BLaER1 treated with 17β-estradiol and CSF1 and Interleukin-3, amounts not matched to agents 10 nM and 100 nM (cell line): ENCODE measurements at regions not wholly inside any gene's neighbourhood (a gene's known extent, or its start where the extent isn't known, plus 50 kb on each side); places are given as distances from the start of the nearest gene placed in this dataset.

Experiments
- H3K27ac ChIP-seq, 11 experiments: shearing (Covaris generic); formaldehyde crosslinking; 2 replicates each; pipeline ENCODE4 v1.8.1; 2022
- H3K27me3 ChIP-seq, 11 experiments: shearing (Covaris generic); formaldehyde crosslinking; 2 replicates each; pipeline ENCODE4 v1.8.1; 2022
- H3K36me3 ChIP-seq, 11 experiments: shearing (Covaris generic); formaldehyde crosslinking; 2 replicates each; pipeline ENCODE4 v1.8.1; 2022
- H3K4me1 ChIP-seq, 10 experiments: shearing (Covaris generic); formaldehyde crosslinking; 2 replicates each; pipeline ENCODE4 v1.8.1; 2022
- H3K4me2 ChIP-seq, 11 experiments: shearing (Covaris generic); formaldehyde crosslinking; 2 replicates each; pipeline ENCODE4 v1.8.1; 2022
- H3K4me3 ChIP-seq, 10 experiments: shearing (Covaris generic); formaldehyde crosslinking; 2 replicates each; pipeline ENCODE4 v1.8.1; 2022
- H3K9ac ChIP-seq, 11 experiments: shearing (Covaris generic); formaldehyde crosslinking; 2 replicates each; pipeline ENCODE4 v1.8.1; 2022
- H3K9me3 ChIP-seq, 11 experiments: shearing (Covaris generic); formaldehyde crosslinking; replicated peaks in 1 of 11; 2 replicates each; pipeline ENCODE4 v1.8.1; 2022
- H4K20me1 ChIP-seq, 11 experiments: shearing (Covaris generic); formaldehyde crosslinking; 2 replicates each; pipeline ENCODE4 v1.8.1; 2022
- Cebpa-rat ChIP-seq, 11 experiments: shearing (Covaris generic); IDR thresholded peaks; 2 replicates each; pipeline ENCODE4 v1.8.1; 2022

- TF ChIP-seq Cebpa-rat (IDR thresholded peaks at IDR 0.05): no peak
- H3K9me3 ChIP-seq: peaks cover 0 to 26% (median 8%) of the 10 kb centered on the region in 11 experiments; a peak in 12 of 22 replicates
- no peak overlapping the region for H3K27ac ChIP-seq
- peaks cover 4 to 28% (median 16%) of the 10 kb centered on the region in 10 experiments; a peak in 17 of 20 replicates for H3K4me1 ChIP-seq
- no peak overlapping the region for H3K4me2 ChIP-seq
- H4K20me1 ChIP-seq: no peaks in the 10 kb centered on the region
- H3K27me3 ChIP-seq: no peaks in the 10 kb centered on the region
- no peaks in the 10 kb centered on the region for H3K36me3 ChIP-seq
- no peak overlapping the region for H3K9ac ChIP-seq
- H3K4me3 ChIP-seq: no peak overlapping the region
Observed at GRCh38 chr5:62686692-62687091, 108.1 kb downstream of the LRRC70 start.

DNA sequence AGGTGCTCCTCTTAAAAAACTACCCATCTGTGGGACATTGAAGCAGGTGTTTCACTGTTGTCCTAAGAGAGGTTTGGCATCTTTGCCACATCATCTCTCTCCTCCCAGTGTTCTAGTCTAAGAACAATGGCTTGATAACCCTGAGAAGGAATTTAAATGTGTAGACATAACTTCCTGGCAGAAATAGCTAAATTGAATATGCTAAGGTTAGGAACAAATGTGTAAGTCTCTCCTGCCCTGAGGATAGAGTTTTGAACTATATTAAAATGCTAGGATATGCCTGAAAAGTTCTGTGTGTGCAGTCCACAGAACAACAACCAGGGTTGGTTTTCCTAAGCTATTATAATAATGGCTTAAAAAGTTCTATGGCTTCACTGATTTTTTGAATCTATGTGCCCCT, 106.6 kb downstream of the LRRC70 start:
- no peak overlapping the region for H3K27ac ChIP-seq
- H3K9ac ChIP-seq: no peak overlapping the region
- H3K27me3 ChIP-seq: no peaks in the 10 kb centered on the region
- no peaks in the 10 kb centered on the region for H4K20me1 ChIP-seq
- peaks cover 3 to 14% (median 9%) of the 10 kb centered on the region in 10 experiments; a peak in 17 of 20 replicates for H3K4me1 ChIP-seq
- H3K4me2 ChIP-seq: no peak overlapping the region
- no peak for TF ChIP-seq Cebpa-rat (IDR thresholded peaks at IDR 0.05)
- no peak overlapping the region for H3K4me3 ChIP-seq
- H3K9me3 ChIP-seq: peaks cover 0 to 16% (median 8%) of the 10 kb centered on the region in 11 experiments; a peak in 11 of 22 replicates
- no peaks in the 10 kb centered on the region for H3K36me3 ChIP-seq

- Histone ChIP-seq H3K27ac (no peak overlapping the region), H3K36me3 (no peaks in the 10 kb centered on the region), H3K4me2 (no peak overlapping the region), H3K9me3 (peaks cover under 1 to 19% (median 12%) of the 10 kb centered on the region in 11 experiments; a peak in 19 of 22 replicates), H3K4me1 (peaks cover 0 to 4% (median under 1%) of the 10 kb centered on the region in 10 experiments; a peak in 8 of 20 replicates), H4K20me1 (no peaks in the 10 kb centered on the region), H3K27me3 (no peaks in the 10 kb centered on the region), H3K4me3 (no peak overlapping the region), H3K9ac (no peak overlapping the region)
- TF ChIP-seq Cebpa-rat (IDR thresholded peaks at IDR 0.05): no peak
Observed at GRCh38 chr5:62684310-62684709, 105.7 kb downstream of the LRRC70 start.

GRCh38 chr5:62682059-62682458, 103.4 kb downstream of the LRRC70 start:
- Histone ChIP-seq H3K4me1 (no peaks in the 10 kb centered on the region), H3K27ac (no peak overlapping the region), H3K4me3 (no peak overlapping the region), H3K36me3 (no peaks in the 10 kb centered on the region), H3K9ac (no peak overlapping the region), H4K20me1 (no peaks in the 10 kb centered on the region), H3K9me3 (peaks cover 18 to 35% (median 29%) of the 10 kb centered on the region in 11 experiments), H3K4me2 (no peak overlapping the region), H3K27me3 (no peaks in the 10 kb centered on the region)
- no peak for TF ChIP-seq Cebpa-rat (IDR thresholded peaks at IDR 0.05)

DNA sequence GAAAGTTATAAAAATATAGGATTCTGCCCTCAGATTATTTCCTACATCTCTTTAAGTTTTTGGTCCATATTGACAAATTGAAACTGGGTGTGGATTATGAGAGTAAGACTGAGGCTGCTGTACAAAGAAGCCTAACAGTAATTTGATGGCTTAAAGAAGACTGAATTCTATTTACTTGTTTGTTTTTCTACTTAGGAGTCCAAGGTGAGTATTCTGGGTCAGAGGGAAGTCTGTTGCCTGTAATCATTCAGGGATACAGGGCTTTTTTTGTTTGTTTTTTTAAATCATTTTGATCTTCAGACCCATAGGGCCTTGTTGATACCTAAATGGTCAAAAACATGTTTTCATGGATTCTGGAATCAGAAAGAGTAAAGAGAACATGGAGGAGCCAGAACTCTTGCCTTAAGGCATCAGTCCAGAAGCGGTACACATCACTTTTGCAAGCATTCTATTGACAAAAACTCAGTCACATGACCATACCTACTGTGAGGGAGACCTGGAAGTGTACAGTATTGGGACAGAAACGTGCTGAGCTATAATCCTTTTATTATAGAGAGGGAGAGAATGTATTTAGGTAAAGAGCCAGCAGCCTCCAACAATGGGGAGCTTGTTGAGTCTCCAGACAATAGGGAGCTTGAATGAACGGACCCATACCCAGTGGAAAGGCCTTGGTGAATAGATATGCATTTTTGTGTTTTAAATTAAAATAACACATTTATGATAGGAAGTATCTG, 102.7 kb downstream of the LRRC70 start:
- no peak overlapping the region for H3K4me2 ChIP-seq

DNA sequence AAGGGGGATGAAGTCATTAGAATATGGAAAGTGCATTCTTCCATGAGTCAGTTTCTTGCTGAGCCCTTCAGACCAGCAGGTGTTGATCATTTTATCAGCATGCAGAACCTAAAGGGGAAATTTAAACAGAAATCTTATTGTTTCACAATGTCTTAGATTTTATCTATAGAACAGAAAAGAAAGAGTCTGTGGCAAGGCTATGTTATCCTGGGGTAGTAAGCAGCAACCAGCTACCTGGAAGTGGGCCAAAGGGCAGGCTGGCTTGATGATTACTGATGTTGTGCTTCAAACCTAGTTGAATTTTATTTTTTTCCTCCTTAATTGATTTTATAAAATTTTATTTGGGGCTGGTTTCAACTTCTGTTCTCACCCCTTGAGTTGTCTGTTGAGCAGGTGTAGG, 101.5 kb downstream of the LRRC70 start:
- no peaks in the 10 kb centered on the region for H4K20me1 ChIP-seq
- no peaks in the 10 kb centered on the region for H3K4me1 ChIP-seq
- H3K36me3 ChIP-seq: no peaks in the 10 kb centered on the region
- H3K9me3 ChIP-seq: peaks cover 20 to 40% (median 34%) of the 10 kb centered on the region in 11 experiments
- no peak for TF ChIP-seq Cebpa-rat (IDR thresholded peaks at IDR 0.05)
- no peak overlapping the region for H3K4me2 ChIP-seq
- no peak overlapping the region for H3K9ac ChIP-seq
- no peaks in the 10 kb centered on the region for H3K27me3 ChIP-seq
- H3K27ac ChIP-seq: no peak overlapping the region
- no peak overlapping the region for H3K4me3 ChIP-seq

More for the DNA sequence above, 102.7 kb downstream of the LRRC70 start:
- peaks cover 20 to 35% (median 29%) of the 10 kb centered on the region in 11 experiments for H3K9me3 ChIP-seq
- H3K27me3 ChIP-seq: no peaks in the 10 kb centered on the region
- no peak overlapping the region for H3K9ac ChIP-seq
- no peak for TF ChIP-seq Cebpa-rat (IDR thresholded peaks at IDR 0.05)
- no peaks in the 10 kb centered on the region for H3K4me1 ChIP-seq
- no peak overlapping the region for H3K27ac ChIP-seq
- no peaks in the 10 kb centered on the region for H4K20me1 ChIP-seq
- H3K36me3 ChIP-seq: no peaks in the 10 kb centered on the region
- H3K4me3 ChIP-seq: no peak overlapping the region
